ENCODE measurements at regions not wholly inside any gene's neighbourhood (a gene's known extent, or its start where the extent isn't known, plus 50 kb on each side); places are given as distances from the start of the nearest gene placed in this dataset.

DNA sequence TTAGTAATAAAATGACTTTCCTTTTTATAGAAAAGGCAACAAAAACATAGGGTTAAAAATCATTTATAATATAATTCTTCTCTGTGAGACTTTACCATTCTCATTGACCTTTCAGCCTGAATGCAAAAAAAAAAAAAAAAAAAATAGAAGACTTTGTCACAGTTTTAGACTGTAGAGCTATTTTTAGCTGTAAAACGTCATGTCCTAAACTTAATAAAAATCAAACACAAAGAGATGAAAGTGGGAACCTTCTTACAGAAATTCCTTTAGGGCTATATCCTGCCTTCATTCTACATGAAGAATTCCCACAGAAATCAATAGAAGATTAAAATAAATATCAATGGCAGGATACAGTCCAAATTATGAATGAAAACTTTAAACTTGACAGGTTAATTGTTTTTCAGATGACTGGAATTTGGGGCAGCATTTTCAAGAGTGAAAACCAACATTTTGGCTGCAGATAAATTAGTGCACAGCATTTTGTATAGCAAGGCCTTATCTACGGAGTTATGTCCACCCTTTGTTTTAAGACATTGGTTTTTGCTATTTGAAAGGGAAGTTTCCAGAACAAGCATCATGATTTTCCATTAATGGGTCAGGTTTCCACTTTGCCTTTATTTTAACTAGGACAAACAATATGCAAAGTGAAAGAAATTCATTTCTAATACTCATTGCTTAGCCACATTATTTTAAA, 219.5 kb downstream of the SPCS3 start:
- ATAC-seq = no peak
- no peak for TF ChIP-seq TOX (CRISPR knock-in tag; IDR thresholded peaks at IDR 0.05; ENCODE audit: borderline replicate concordance)
- no peak for TF ChIP-seq ZFP30 (CRISPR knock-in tag; IDR thresholded peaks at IDR 0.05)
- no peak for TF ChIP-seq SNAI2 (CRISPR knock-in tag; IDR thresholded peaks at IDR 0.05)
- no peak for TF ChIP-seq ZNF8 (CRISPR knock-in tag; IDR thresholded peaks at IDR 0.05)
- no peak for TF ChIP-seq OSR1 (CRISPR knock-in tag; IDR thresholded peaks at IDR 0.05)
- no peak for TF ChIP-seq PPARA (CRISPR knock-in tag; IDR thresholded peaks at IDR 0.05; ENCODE audit: borderline replicate concordance)
- TF ChIP-seq TCF4 (CRISPR knock-in tag; IDR thresholded peaks at IDR 0.05; ENCODE audit: borderline replicate concordance) = no peak
- TF ChIP-seq, protein P1, sequence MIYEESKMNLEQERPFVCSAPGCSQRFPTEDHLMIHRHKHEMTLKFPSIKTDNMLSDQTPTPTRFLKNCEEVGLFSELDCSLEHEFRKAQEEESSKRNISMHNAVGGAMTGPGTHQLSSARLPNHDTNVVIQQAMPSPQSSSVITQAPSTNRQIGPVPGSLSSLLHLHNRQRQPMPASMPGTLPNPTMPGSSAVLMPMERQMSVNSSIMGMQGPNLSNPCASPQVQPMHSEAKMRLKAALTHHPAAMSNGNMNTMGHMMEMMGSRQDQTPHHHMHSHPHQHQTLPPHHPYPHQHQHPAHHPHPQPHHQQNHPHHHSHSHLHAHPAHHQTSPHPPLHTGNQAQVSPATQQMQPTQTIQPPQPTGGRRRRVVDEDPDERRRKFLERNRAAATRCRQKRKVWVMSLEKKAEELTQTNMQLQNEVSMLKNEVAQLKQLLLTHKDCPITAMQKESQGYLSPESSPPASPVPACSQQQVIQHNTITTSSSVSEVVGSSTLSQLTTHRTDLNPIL (CRISPR knock-in tag; IDR thresholded peaks at IDR 0.05; ENCODE audit: low read depth) = no peak
- TF ChIP-seq, protein P2, sequence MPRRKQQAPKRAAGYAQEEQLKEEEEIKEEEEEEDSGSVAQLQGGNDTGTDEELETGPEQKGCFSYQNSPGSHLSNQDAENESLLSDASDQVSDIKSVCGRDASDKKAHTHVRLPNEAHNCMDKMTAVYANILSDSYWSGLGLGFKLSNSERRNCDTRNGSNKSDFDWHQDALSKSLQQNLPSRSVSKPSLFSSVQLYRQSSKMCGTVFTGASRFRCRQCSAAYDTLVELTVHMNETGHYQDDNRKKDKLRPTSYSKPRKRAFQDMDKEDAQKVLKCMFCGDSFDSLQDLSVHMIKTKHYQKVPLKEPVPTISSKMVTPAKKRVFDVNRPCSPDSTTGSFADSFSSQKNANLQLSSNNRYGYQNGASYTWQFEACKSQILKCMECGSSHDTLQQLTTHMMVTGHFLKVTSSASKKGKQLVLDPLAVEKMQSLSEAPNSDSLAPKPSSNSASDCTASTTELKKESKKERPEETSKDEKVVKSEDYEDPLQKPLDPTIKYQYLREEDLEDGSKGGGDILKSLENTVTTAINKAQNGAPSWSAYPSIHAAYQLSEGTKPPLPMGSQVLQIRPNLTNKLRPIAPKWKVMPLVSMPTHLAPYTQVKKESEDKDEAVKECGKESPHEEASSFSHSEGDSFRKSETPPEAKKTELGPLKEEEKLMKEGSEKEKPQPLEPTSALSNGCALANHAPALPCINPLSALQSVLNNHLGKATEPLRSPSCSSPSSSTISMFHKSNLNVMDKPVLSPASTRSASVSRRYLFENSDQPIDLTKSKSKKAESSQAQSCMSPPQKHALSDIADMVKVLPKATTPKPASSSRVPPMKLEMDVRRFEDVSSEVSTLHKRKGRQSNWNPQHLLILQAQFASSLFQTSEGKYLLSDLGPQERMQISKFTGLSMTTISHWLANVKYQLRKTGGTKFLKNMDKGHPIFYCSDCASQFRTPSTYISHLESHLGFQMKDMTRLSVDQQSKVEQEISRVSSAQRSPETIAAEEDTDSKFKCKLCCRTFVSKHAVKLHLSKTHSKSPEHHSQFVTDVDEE (CRISPR knock-in tag; IDR thresholded peaks at IDR 0.05) = no peak
- no peak for TF ChIP-seq BACH2 (CRISPR knock-in tag; IDR thresholded peaks at IDR 0.05; ENCODE audit: borderline replicate concordance)
- TF ChIP-seq, protein P3, sequence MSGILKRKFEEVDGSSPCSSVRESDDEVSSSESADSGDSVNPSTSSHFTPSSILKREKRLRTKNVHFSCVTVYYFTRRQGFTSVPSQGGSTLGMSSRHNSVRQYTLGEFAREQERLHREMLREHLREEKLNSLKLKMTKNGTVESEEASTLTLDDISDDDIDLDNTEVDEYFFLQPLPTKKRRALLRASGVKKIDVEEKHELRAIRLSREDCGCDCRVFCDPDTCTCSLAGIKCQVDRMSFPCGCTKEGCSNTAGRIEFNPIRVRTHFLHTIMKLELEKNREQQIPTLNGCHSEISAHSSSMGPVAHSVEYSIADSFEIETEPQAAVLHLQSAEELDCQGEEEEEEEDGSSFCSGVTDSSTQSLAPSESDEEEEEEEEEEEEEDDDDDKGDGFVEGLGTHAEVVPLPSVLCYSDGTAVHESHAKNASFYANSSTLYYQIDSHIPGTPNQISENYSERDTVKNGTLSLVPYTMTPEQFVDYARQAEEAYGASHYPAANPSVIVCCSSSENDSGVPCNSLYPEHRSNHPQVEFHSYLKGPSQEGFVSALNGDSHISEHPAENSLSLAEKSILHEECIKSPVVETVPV (CRISPR knock-in tag; IDR thresholded peaks at IDR 0.05) = no peak
- TF ChIP-seq, protein P4, sequence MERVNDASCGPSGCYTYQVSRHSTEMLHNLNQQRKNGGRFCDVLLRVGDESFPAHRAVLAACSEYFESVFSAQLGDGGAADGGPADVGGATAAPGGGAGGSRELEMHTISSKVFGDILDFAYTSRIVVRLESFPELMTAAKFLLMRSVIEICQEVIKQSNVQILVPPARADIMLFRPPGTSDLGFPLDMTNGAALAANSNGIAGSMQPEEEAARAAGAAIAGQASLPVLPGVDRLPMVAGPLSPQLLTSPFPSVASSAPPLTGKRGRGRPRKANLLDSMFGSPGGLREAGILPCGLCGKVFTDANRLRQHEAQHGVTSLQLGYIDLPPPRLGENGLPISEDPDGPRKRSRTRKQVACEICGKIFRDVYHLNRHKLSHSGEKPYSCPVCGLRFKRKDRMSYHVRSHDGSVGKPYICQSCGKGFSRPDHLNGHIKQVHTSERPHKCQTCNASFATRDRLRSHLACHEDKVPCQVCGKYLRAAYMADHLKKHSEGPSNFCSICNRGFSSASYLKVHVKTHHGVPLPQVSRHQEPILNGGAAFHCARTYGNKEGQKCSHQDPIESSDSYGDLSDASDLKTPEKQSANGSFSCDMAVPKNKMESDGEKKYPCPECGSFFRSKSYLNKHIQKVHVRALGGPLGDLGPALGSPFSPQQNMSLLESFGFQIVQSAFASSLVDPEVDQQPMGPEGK (CRISPR knock-in tag; IDR thresholded peaks at IDR 0.05; ENCODE audit: borderline replicate concordance) = no peak
- TF ChIP-seq ISL1 (CRISPR knock-in tag; IDR thresholded peaks at IDR 0.05) = no peak
- no peak for TF ChIP-seq ZC3H10 (CRISPR knock-in tag; IDR thresholded peaks at IDR 0.05)
- TF ChIP-seq, protein P5, sequence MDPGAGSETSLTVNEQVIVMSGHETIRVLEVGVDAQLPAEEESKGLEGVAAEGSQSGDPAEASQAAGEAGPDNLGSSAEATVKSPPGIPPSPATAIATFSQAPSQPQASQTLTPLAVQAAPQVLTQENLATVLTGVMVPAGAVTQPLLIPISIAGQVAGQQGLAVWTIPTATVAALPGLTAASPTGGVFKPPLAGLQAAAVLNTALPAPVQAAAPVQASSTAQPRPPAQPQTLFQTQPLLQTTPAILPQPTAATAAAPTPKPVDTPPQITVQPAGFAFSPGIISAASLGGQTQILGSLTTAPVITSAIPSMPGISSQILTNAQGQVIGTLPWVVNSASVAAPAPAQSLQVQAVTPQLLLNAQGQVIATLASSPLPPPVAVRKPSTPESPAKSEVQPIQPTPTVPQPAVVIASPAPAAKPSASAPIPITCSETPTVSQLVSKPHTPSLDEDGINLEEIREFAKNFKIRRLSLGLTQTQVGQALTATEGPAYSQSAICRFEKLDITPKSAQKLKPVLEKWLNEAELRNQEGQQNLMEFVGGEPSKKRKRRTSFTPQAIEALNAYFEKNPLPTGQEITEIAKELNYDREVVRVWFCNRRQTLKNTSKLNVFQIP (CRISPR knock-in tag; IDR thresholded peaks at IDR 0.05; ENCODE audit: borderline replicate concordance, low read depth) = no peak

DNA sequence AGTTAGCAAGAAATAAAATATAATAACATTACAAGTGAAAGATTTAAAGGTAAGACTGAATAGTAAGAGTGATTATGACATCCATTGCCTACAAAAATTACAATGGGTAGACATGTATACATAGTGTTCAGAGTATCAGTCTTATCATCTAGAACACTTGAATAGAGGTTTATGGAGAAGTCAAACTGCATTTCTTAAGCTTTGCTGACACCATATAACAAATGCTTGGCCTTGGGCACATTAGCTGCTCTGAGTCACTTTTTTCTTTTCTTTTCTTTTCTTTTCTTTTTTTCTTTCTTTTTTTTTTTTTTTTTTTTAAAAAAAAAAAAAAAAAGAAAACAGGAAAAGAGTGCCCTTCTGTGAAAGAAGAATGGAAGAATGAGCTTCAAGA, 220.0 kb downstream of the SPCS3 start:
- TF ChIP-seq TCF4 (CRISPR knock-in tag; IDR thresholded peaks at IDR 0.05; ENCODE audit: borderline replicate concordance) (no peak), TOX (CRISPR knock-in tag; IDR thresholded peaks at IDR 0.05; ENCODE audit: borderline replicate concordance) (no peak), ESRRG (CRISPR knock-in tag; IDR thresholded peaks at IDR 0.05) (no peak), ZNF565 (CRISPR knock-in tag; conservative IDR thresholded peaks at IDR 0.05; ENCODE audit: low read depth) (no peak), ZNF70 (CRISPR knock-in tag; IDR thresholded peaks at IDR 0.05) (no peak), OSR1 (CRISPR knock-in tag; IDR thresholded peaks at IDR 0.05) (no peak), ZFP3 (CRISPR knock-in tag; IDR thresholded peaks at IDR 0.05) (no peak), BACH2 (CRISPR knock-in tag; IDR thresholded peaks at IDR 0.05; ENCODE audit: borderline replicate concordance) (no peak)
- TF ChIP-seq, protein P1 (CRISPR knock-in tag; IDR thresholded peaks at IDR 0.05; ENCODE audit: low read depth) = no peak
- TF ChIP-seq, protein P2 (CRISPR knock-in tag; IDR thresholded peaks at IDR 0.05) = no peak
- ATAC-seq = no peak

All from SK-N-SH treated with all-trans-retinoic acid at 6 μM for 48 hours (cell line).